ENCODE measurements at regions not wholly inside any gene's neighbourhood (a gene's known extent, or its start where the extent isn't known, plus 50 kb on each side); places are given as distances from the start of the nearest gene placed in this dataset.
"Not testable (repeated sequence)": the region's sequence is repeated elsewhere in the genome, so short reads cannot be mapped to it uniquely, and the experiment has no call there.

- TF ChIP-seq, protein P1, sequence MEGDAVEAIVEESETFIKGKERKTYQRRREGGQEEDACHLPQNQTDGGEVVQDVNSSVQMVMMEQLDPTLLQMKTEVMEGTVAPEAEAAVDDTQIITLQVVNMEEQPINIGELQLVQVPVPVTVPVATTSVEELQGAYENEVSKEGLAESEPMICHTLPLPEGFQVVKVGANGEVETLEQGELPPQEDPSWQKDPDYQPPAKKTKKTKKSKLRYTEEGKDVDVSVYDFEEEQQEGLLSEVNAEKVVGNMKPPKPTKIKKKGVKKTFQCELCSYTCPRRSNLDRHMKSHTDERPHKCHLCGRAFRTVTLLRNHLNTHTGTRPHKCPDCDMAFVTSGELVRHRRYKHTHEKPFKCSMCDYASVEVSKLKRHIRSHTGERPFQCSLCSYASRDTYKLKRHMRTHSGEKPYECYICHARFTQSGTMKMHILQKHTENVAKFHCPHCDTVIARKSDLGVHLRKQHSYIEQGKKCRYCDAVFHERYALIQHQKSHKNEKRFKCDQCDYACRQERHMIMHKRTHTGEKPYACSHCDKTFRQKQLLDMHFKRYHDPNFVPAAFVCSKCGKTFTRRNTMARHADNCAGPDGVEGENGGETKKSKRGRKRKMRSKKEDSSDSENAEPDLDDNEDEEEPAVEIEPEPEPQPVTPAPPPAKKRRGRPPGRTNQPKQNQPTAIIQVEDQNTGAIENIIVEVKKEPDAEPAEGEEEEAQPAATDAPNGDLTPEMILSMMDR (conservative IDR thresholded peaks at IDR 0.05), result not testable (repeated sequence)
- not testable (repeated sequence) for TF ChIP-seq ZFX (IDR thresholded peaks at IDR 0.05)
Measured at GRCh38 chr2:97332184-97332583, 219.2 kb downstream of the ANKRD36 start.
